ENCODE measurements at regions not wholly inside any gene's neighbourhood (a gene's known extent, or its start where the extent isn't known, plus 50 kb on each side); places are given as distances from the start of the nearest gene placed in this dataset.
A peak's percentile ranks its signal among the peaks of the same experiment; 100 is the strongest.
"Not testable (repeated sequence)": the region's sequence is repeated elsewhere in the genome, so short reads cannot be mapped to it uniquely, and the experiment has no call there.

DNA sequence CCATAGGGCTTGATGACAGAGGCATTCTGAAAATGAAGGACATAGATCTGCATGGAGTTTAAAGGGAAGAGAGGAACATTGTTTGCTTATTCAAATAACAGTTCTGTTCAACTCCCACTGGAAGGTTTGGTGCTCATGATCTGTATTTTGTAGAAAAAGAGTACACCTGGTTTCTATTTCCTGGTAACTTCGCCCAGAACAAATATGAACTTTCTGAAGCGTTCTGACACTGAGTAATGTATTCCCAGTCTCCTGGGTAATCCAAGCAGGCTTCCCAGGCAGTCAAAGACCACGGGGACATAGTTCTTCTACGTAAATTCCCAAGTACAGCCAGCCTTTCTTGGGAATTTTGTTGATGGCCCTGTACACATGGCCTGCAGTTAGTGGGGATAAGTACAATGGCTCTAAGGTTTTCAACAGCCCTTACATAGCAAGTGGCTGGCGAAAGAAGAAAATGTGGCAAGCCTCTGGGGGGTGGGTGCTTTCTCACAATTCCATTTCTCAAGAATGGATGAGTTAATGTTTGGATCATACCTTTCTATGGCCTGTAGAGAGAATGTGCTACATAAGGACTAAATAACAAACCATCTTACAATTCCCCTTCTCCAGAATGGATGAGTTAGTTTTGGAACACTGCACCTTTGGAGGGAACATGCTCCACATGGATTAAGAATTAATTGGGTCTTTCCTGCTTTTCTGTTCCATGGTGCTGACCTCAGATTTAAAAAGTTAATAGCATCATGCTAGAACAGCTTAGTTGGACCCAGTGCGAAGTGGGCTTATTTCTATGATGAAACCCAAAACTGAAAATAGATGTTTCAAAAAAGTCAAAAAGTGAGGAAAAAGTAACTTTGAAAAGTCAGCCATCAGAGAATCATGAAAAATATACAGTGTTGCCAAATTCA, 52.7 kb downstream of the COL6A6 start:
- no peak for DNase-seq

DNA sequence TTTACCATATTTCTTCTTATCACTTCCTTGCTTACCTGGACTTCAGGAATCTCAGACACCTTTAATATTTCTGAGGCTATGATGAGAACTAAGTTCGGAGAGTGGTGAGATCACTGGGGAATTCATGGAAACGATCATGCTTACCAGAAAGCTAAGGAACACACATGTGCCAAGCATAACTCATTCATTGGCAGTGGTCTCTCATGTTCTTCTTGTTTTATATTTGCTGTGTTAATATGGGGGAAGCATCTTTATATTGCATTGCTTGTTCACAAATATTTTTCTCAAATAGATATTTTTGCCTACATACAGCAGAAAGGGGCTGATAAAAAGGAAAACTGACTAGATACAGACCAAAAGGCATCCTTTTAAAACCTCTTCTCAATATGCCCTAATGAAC, 55.8 kb downstream of the COL6A6 start:
- no peak for DNase-seq

- DNase-seq, result no peak
These were observed 59.6 kb downstream of the COL6A6 start for GRCh38 chr3:130576375-130577266.

DNA sequence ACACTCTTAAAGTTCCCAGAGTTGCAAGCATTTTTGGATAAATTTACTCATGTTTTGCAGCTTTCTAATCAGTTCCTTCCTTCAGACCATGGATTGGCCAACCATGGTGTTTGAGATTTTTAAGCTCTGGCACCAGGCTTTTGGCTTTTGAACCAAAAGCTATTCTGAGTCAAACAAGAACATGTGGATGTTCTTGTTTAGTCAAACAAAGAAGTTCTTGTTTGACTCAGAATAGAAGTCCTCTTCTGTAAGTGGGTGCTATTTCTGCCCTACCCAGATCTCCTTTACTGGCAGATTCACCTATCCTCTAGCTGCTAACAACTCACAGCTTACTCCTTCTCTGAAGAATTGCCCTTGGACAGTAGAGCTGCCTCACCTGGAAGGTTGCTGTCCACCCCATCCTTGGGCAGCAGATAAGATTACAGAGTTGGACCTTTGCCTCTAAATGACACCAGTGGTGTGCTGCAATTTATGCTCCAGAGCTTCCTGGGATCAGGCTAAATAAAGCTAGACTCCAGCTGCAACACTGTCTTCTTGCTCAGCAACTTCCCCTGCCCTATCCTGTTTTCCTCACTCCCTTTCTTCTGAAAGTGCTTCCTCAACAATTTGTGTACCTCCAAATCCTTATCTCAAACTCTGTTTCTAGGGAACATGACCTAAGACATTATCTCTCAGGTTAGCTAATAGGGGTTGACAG, 65.6 kb downstream of the COL6A6 start:
- DNase-seq, result no peak

DNA sequence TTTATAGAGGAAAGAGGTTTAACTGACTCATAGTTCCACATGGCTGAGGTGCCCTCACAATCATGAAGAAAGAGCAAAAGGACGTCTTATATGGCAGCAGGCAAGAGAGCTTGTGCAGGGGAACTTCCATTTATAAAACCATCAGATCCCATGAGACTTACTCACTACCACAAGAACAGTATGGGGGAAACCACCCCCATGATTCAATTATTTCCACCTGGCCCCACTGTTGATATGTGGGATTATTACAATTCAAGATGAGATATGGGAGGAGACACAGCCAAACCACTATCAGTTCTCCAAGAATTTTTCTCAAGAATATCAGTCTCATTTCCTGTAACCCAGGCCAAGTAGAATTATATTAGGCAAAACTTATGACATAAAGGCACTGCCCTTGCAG, 77.8 kb downstream of the COL6A6 start:
- DNase-seq, result not testable (repeated sequence)

DNA sequence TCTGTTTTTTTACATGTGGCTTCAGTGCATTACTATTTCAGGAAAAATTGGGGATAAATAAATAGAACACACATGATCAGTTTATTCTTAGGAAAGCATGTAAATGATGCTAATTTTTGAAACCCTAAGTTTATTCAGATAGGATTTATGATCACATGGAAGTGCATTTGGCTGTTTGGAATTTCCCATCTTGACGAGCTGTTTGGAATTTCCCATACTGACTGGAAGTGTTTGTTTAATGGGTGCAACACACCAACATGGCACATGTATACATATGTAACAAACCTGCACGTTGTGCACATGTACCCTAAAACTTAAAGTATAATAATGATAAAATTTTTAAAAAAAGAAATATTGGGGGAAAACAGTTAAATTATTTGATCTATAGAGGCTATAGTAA, 79.5 kb downstream of the COL6A6 start:
- DNase-seq, result no peak

- peak; percentile 83 for DNase-seq
These were observed 84.5 kb downstream of the COL6A6 start for GRCh38 chr3:130601442-130601971.

GRCh38 chr3:130604806-130605205, 87.8 kb downstream of the COL6A6 start:
- DNase-seq, result no peak

DNA sequence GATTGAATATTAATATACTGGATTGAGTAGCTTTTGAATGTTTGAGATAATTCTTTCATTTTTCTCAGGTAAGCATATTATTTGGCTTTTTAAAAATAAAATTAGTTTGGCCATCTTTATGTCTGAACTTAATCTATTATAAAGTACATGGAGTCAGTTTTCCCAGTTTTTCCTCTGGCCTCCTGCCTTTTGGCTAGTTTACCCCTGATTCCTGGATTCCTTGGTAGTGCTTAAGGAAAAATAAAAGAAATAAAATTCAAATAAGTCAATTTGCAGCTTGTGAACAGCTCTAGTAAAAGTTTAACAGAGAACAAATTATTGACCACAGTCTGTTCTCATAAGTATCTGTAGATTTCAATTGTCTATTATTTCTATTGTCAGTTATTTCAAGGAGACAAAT, 89.4 kb downstream of the COL6A6 start:
- DNase-seq, result no peak

- peak; percentile 83 for DNase-seq
These were observed 90.7 kb downstream of the COL6A6 start for GRCh38 chr3:130607553-130608154.

DNA sequence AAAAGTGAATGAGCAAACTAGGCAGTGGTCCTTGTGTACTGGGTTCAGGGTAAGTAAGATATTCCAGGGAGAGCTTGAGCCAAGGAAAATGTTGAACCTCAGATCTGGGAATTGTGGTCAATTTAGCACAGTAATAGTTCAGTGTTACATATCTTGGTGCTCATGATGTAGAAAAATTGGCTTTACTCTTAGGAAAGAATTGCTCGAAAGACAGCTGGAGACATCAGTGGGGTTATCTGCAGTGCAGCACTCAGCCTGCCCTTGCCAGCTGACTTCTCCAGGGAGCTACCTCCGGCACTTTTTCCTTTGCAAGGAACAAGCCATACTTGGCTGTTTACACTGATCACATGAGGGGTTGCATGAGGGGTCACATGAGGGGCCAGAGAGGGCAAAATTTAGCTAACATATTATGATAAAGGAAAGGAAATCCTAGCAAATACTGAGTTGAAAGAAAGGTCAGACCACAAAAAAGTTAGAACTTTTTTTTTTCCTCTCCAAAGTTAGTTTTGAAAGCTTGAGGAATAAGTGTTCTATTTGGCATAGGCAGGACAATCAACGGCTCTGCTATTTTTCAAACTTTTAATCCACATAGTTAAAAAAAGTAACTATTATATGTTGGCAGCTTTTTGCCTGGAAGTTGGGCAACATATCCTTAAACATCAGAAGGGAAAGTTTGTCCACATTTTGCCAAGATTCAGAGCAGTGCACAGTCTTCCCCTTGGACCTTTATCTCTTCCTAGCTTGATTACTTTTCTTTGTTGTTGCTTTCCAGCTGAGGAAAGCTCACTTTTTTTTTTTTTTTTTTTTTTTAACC, 92.4 kb downstream of the COL6A6 start:
- no peak for DNase-seq

- no peak for DNase-seq
These were observed 102.2 kb downstream of the COL6A6 start for GRCh38 chr3:130619196-130619595.

DNA sequence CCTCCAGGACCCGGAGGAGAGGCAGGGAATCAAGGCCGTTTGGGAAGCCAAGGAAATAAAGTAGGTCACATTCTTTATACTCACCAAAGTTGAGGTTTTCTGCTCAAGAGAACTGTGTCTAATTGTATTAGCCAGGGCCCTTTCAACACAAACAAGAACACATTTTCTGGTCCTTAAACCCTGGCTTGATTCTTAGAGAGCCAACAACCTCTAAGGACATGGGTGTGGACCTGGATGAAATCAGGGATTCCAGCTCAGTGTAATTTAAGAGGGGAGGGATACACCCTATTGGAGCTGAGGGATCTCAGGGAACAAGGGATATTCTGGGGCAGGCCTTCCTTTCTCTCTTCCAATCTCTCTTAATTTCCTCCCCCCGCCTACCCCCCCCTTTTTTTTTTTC, 104.8 kb downstream of the COL6A6 start:
- DNase-seq, result no peak

DNA sequence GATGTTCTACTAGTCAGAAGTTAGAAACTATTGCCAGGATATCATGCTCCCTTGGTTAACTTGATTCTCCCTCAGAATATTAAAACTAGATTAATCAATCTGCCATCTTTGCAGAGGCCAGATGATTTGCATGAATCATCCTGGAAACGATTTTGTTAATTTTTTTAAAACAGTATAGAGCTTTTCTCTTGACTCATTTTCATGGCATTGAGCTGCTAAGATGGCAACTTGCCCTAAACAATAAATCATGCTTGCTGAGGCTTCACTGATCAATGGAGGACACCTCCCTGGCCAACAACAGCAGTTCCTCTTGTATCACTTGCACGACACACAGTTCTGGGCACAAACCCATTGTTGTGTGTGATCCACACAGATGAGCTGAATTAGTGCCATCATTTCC, 109.1 kb downstream of the COL6A6 start:
- DNase-seq, result no peak

DNA sequence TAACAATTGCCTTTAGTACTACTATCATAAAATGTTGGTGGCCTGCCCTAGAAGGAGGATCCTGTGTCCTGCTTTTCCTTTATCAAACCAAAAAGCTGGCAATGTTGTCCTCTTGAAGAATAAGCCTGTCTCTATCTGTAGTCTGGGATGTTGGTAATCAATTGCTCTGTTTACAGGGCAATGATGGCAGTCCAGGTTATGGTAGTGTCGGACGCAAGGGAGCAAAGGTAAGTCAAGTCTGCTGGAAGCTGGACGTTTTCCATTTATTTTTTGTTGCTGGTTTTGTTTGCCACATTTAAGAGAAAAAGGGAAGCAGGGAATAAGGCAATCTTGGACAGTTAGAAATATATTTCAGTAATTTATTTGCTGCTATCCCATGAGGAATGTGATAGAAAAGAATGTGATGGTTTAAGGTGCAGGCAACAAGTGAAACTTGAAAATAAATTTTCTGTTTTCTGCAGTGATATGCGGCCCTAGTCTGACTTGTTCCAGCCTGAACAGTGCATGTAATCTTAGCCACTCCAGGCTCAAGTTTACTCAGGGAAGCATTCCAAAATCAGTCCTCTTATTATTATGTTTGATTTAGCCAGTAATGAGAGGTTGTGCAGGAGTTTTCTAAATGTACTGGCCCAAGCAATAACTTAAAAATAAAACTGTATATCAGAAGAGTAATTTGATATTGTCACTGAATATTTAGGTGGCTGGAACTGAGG, 110.3 kb downstream of the COL6A6 start:
- no peak for DNase-seq

- no peak for DNase-seq
These were observed 110.9 kb downstream of the COL6A6 start for GRCh38 chr3:130627882-130628281.
